Stomach (tissue), 4 donors: ENCODE measurements at regions not wholly inside any gene's neighbourhood (a gene's known extent, or its start where the extent isn't known, plus 50 kb on each side); places are given as distances from the start of the nearest gene placed in this dataset.

Experiments
- CTCF ChIP-seq, 7 experiments: fragments of 450-650 bp in 4 of 7; fragments of 200-600 bp in 3 of 7; sonication (generic) in 3 of 7; IDR thresholded peaks; one replicate each; pipeline ENCODE4 v1.5.1; 2016 to 2019; ENCODE audit warnings: antibody characterized with exemption in 7 of 7, control low read depth in 2 of 7, mild to moderate bottlenecking in 1 of 7
- EP300 ChIP-seq: sonication (generic); formaldehyde crosslinking; IDR thresholded peaks from one replicate; pipeline ENCODE4 v1.6.1; 2017; ENCODE audit warnings: antibody characterized with exemption
- POLR2A ChIP-seq, 4 donors: fragments of 450-650 bp; IDR thresholded peaks; one replicate each; pipeline ENCODE4 v1.6.1; 2016; ENCODE audit warnings: antibody characterized with exemption in 4 of 4, control low read depth in 2 of 4, mild to moderate bottlenecking in 1 of 4, moderate library complexity in 1 of 4
- POLR2AphosphoS5 ChIP-seq, 3 donors: sonication (generic); formaldehyde crosslinking; IDR thresholded peaks; one replicate each; pipeline ENCODE4 v1.6.1; 2016; ENCODE audit warnings: antibody characterized with exemption in 3 of 3

- no peak for TF ChIP-seq CTCF (IDR thresholded peaks at IDR 0.05)
- no peak for TF ChIP-seq EP300
- no peak for TF ChIP-seq POLR2AphosphoS5 (IDR thresholded peaks at IDR 0.05)
- TF ChIP-seq POLR2A (IDR thresholded peaks at IDR 0.05), result no peak
Measured at GRCh38 chr5:164132358-164132757, 626.9 kb downstream of the MAT2B start.
